Tibial artery (tissue), 4 donors: ENCODE measurements at regions not wholly inside any gene's neighbourhood (a gene's known extent, or its start where the extent isn't known, plus 50 kb on each side); places are given as distances from the start of the nearest gene placed in this dataset.

ENCODE experiments used
- DNase-seq, 2 donors: peaks; one replicate each; pipeline ENCODE4 v3.0.0-alpha.2; 2019
- H3K27ac ChIP-seq, 2 donors: fragments of 200-600 bp; sonication (generic) in 1 of 2; 1 replicate in 1 of 2; 2 replicates in 1 of 2; pipeline ENCODE4 v1.5.1; 2018 to 2019; ENCODE audit warnings: mild to moderate bottlenecking in 1 of 2
- H3K27me3 ChIP-seq, 2 donors: fragments of 200-600 bp; sonication (generic) in 1 of 2; one replicate each; pipeline versions ENCODE4 v1.5.1 to v1.6.0; 2016 to 2019
- H3K36me3 ChIP-seq, 3 donors: fragments of 200-600 bp; sonication (generic) in 2 of 3; one replicate each; pipeline ENCODE4 v1.5.1; 2016 to 2019; ENCODE audit warnings: mild to moderate bottlenecking in 2 of 3
- H3K4me1 ChIP-seq, 4 donors: fragments of 200-600 bp; sonication (generic) in 2 of 4; 1 replicate in 3 of 4; 2 replicates in 1 of 4; pipeline ENCODE4 v1.5.1; 2016 to 2019
- H3K4me3 ChIP-seq, 2 donors: fragments of 200-600 bp; sonication (generic) in 1 of 2; 1 replicate in 1 of 2; 2 replicates in 1 of 2; pipeline ENCODE4 v1.5.1; 2018 to 2019; ENCODE audit warnings: mild to moderate bottlenecking in 2 of 2
- H3K9me3 ChIP-seq, 3 donors: fragments of 200-600 bp; sonication (generic) in 1 of 3; one replicate each; pipeline ENCODE4 v1.5.1; 2016 to 2019
- CTCF ChIP-seq, 2 experiments: fragments of 200-600 bp in 1 of 2; fragments of 450-650 bp in 1 of 2; IDR thresholded peaks; one replicate each; pipeline ENCODE4 v1.5.1; 2017 to 2019; ENCODE audit warnings: antibody characterized with exemption in 2 of 2, mild to moderate bottlenecking in 1 of 2, moderate library complexity in 1 of 2
- intact Hi-C: fragments of 100-400 bp; cut with DNase I; formaldehyde crosslinking; loops from one replicate; pipeline ENCODE4 v1.15.0; 2023; ENCODE audit warnings: low total_unique reads

GRCh38 chr15:70505936-70506912, 257.1 kb downstream of the UACA start:
- H3K4me1 ChIP-seq = peaks cover 4 to 37% (median 29%) of the 10 kb centered on the region in 4 donors
- intact Hi-C loops = no loop called here
- H3K27me3 ChIP-seq = no peaks in the 10 kb centered on the region
- no peak for TF ChIP-seq CTCF (IDR thresholded peaks at IDR 0.05)
- no peaks in the 10 kb centered on the region for H3K36me3 ChIP-seq
- H3K9me3 ChIP-seq = peaks cover 0 to 13% (median 13%) of the 10 kb centered on the region in 3 donors
- DNase-seq = no peak
- H3K27ac ChIP-seq = no peak overlapping the region
- no peak overlapping the region for H3K4me3 ChIP-seq

- no peak for TF ChIP-seq CTCF (IDR thresholded peaks at IDR 0.05)
- Histone ChIP-seq H3K36me3 (no peaks in the 10 kb centered on the region), H3K9me3 (peaks cover 0 to 11% (median 6%) of the 10 kb centered on the region in 3 donors), H3K27ac (no peak overlapping the region), H3K27me3 (no peaks in the 10 kb centered on the region), H3K4me1 (peaks cover 4 to 37% (median 29%) of the 10 kb centered on the region in 4 donors), H3K4me3 (no peak overlapping the region)
- no peak for DNase-seq
- intact Hi-C loops = no loop called here
Measured at GRCh38 chr15:70505411-70505919, 257.9 kb downstream of the UACA start.

- no peak for TF ChIP-seq CTCF (IDR thresholded peaks at IDR 0.05)
Measured at GRCh38 chr15:70504988-70505387, 258.4 kb downstream of the UACA start.

GRCh38 chr15:70504299-70504951, 258.9 kb downstream of the UACA start:
- intact Hi-C loops = no loop called here
- TF ChIP-seq CTCF (IDR thresholded peaks at IDR 0.05) = no peak
- H3K27ac ChIP-seq = no peak overlapping the region

More at GRCh38 chr15:70504988-70505387, 258.4 kb downstream of the UACA start:
- intact Hi-C loops = no loop called here
- Histone ChIP-seq H3K4me1 (peaks cover 4 to 37% (median 29%) of the 10 kb centered on the region in 4 donors), H3K9me3 (peaks cover 0 to 6% (median 2%) of the 10 kb centered on the region in 3 donors), H3K36me3 (no peaks in the 10 kb centered on the region), H3K27ac (peak overlapping the region in 1 of 2 donors; percentile 15), H3K27me3 (no peaks in the 10 kb centered on the region), H3K4me3 (no peak overlapping the region)
- DNase-seq = no peak

GRCh38 chr15:70503798-70504298, 259.5 kb downstream of the UACA start:
- intact Hi-C loops = no loop called here
- H3K9me3 ChIP-seq = no peaks in the 10 kb centered on the region
- H3K36me3 ChIP-seq = no peaks in the 10 kb centered on the region
- peaks cover 4 to 34% (median 29%) of the 10 kb centered on the region in 4 donors for H3K4me1 ChIP-seq
- H3K27me3 ChIP-seq = no peaks in the 10 kb centered on the region
- no peak overlapping the region for H3K27ac ChIP-seq
- no peak overlapping the region for H3K4me3 ChIP-seq
- no peak for DNase-seq
- TF ChIP-seq CTCF (IDR thresholded peaks at IDR 0.05) = no peak

More at GRCh38 chr15:70504299-70504951, 258.9 kb downstream of the UACA start:
- peaks cover 4 to 37% (median 29%) of the 10 kb centered on the region in 4 donors for H3K4me1 ChIP-seq
- H3K27me3 ChIP-seq = no peaks in the 10 kb centered on the region
- DNase-seq = peak; percentile 67 to 83
- no peaks in the 10 kb centered on the region for H3K36me3 ChIP-seq
- no peak overlapping the region for H3K4me3 ChIP-seq
- peaks cover 0 to under 1% (median 0%) of the 10 kb centered on the region in 3 donors for H3K9me3 ChIP-seq
